ENCODE measurements at regions not wholly inside any gene's neighbourhood (a gene's known extent, or its start where the extent isn't known, plus 50 kb on each side); places are given as distances from the start of the nearest gene placed in this dataset.

DNA sequence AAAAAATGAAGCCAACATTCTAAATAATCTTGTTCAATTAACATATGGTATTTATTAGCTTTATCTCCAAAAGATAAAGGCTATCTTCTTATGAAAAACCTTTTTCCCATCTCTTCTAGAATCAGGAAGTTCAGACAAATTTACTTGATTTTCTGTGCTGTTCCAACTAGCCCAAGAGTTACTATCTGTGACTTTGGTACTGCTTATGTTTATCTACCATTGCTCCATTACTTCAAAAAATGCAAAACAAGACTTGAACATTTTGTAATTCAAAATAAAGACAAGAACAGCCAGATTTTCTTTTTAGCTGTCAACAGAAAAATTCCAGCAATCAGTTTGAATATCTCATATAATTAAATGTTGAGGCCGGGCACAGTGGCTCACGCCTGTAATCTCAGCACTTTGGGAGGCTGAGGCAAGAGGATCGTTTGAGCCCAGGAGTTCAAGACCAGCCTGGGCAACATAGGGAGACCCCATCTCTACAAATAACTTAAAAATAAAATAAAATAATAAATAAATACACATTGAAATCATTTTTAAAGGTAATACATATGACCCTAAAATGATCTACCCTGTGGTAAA is 188.5 kb downstream of the LTN1 start:
- TF ChIP-seq CTCF (IDR thresholded peaks at IDR 0.05) (no peak), POLR2A (IDR thresholded peaks at IDR 0.05) (no peak)
